ENCODE measurements at regions not wholly inside any gene's neighbourhood (a gene's known extent, or its start where the extent isn't known, plus 50 kb on each side); places are given as distances from the start of the nearest gene placed in this dataset.
"Not testable (repeated sequence)": the region's sequence is repeated elsewhere in the genome, so short reads cannot be mapped to it uniquely, and the experiment has no call there.

- DNase-seq = no peak
Measured at GRCh38 chr13:62251734-62252133, 836.1 kb upstream of the PCDH20 start.

DNA sequence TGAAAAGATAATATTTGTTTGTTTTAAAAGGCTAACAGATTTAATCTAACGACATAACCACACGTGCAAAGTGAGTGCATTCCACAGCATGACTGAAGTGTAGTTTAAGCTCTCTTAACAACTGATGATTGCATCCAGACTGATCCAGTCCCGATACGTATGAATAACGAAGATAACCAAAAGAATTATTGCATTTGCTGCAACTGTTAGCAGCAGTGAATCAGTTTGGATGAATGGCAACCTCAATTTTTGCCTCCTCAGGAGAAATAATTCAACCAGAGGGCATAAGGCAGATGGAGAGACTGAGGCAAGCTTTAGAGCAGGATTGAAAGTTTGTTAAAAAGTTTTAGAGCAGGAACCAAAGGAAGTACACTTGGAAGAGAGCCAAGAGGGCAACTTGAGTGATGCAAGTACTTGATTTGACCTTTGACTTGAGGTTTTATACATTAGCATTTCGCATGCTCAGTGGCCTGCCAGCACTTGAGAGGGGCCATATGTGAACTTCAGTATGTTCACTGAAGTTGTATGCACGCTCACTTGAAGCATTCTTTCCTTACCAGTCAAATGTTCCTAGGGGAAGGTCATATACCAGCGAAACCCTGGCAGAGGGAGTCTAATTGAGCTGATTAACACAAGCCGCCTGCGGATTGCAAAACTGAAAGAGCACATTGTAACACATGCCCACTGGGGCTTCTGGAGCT is 835.0 kb upstream of the PCDH20 start:
- DNase-seq = no peak

GRCh38 chr13:62246581-62246980 is 830.9 kb upstream of the PCDH20 start:
- DNase-seq = no peak

DNA sequence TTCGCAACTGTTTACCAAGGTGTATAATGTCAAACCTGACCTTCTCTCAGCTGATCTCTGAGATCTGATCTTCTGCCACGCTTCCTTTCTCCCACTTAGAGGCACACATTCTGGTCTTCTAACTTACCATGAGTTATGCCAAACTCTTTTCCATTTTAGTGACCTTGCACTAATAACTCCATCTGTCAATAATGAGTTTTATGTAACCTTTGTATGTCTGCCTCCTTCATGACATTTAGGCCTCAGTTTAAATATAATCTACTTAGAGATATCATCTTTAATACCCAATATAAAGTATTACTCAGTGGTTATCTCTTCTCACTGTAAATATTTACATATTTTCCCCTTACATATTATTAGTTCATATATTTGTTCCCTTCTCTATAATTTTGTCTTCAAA is 827.5 kb upstream of the PCDH20 start:
- no peak for DNase-seq

DNA sequence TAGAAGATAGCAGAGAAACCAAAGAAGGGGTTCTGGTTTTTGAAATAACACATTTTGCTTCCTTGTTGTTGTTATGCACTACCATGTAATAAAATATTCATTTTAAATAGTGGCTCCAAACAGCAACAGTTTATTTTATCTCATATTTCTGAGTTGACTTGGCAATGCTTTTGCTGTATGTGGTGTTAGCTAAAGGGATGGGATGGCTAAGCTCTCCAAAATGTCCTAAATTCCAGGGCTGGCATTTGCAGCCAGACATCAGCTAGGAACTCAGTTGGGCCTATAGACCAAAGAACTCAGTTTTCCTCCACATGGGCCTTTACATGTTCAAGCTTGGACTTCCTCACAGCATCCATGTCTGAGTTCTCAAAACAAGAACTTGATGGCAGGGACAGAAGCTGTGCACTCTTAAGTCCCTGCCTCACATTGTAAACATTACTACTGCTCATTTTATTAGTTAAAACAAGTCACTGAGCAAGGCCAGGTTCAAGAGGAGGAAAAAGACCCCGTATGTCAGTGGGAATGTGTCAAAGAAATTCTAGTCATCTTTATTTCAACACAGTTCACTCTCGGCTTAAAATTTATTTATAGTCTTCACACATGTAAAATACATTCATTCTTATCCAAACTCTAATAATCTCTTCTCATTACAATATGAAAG is 819.3 kb upstream of the PCDH20 start:
- DNase-seq = no peak

GRCh38 chr13:62210951-62211350 is 795.3 kb upstream of the PCDH20 start:
- no peak for DNase-seq

DNA sequence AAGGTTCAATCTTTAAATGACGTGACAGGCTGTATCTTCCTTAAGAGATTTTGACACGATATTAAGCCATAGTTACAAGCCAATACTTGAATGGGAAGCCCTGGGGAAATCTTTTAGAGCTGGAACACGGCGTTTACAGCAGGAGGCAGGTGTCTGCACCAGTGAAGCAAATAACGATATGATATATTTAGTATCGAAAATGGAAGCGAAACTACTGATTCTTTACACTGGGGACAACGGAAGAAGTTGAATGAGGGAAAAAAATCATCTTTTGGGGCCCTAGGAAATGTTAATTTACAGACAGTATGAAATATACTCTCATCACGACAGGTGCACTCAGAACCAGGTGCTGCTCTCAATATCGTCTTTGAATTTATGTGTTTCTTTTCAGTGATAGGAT is 793.9 kb upstream of the PCDH20 start:
- DNase-seq = no peak

- DNase-seq = no peak
Measured at GRCh38 chr13:62207388-62207787, 791.7 kb upstream of the PCDH20 start.

DNA sequence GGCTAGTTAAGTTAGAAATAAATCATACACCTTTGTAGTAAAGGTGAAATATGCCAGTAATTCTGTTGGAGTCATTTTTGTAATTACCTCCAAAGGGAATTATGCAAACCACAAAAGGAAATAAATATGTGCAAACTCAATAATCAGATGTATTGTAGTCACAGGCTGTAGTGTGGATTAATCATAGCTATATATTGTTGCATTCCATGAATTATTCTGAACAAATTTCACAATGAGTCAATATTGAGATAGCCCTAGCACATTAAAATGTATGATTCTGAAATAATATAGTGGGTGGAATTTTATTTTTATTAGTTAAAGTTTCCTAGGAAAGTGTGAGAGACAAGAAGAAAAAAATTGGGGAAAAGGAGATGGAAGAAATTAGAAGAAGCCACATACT is 790.5 kb upstream of the PCDH20 start:
- no peak for DNase-seq

GRCh38 chr13:62205273-62205672 is 789.6 kb upstream of the PCDH20 start:
- DNase-seq = no peak

- DNase-seq = no peak
Measured at GRCh38 chr13:62194371-62194770, 778.7 kb upstream of the PCDH20 start.

DNA sequence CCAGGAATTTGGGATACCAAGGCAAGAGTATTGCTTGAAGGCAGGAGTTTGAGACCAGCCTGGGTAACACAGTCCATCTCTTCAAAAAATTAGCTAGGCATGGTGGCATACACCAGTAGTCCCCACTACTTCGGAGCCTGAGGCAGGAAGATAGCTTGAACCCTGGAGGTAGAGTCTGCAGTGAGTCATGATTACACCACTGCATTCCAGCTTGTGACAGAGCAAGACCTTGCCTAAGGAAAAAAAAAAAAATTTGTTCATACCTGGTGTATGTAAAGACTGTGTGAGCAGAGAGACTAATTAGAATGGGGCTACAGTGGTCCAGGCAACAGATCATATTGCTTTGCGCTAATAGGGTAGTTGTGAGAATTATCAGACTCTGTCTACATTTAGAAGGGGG is 778.3 kb upstream of the PCDH20 start:
- no peak for DNase-seq

DNA sequence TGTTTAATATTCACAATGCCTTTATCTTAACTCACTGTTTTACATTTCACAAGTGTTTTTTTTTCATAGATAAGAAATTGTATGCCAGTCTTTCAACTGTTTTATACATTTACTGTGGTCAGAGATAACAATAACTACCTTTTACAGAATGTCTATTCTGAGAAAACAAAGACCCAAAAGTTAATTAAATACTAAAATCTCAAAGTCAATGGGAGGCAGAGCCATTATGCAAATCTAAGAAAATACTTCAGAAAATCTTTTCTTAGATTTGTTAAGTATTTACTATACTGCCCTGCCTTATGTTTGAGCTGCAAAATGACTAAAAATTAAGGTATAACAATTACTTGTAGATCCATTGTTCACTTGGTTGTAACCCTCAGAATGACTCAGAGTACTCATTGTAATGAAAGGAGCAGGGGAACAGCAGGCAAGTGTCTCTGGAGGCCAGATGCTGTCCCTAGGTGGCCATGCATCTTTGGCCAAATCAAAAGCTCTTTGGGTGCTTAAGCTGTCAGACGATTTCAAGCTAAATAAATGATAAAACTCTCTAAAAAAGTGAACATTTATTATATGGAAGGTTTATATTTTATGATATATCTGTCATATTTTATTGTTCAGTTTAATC is 770.1 kb upstream of the PCDH20 start:
- no peak for DNase-seq

- no peak for DNase-seq
Measured at GRCh38 chr13:62176051-62176450, 760.4 kb upstream of the PCDH20 start.

- no peak for DNase-seq
Measured at GRCh38 chr13:62173958-62174357, 758.3 kb upstream of the PCDH20 start.

GRCh38 chr13:62171697-62172096 is 756.0 kb upstream of the PCDH20 start:
- DNase-seq = no peak

DNA sequence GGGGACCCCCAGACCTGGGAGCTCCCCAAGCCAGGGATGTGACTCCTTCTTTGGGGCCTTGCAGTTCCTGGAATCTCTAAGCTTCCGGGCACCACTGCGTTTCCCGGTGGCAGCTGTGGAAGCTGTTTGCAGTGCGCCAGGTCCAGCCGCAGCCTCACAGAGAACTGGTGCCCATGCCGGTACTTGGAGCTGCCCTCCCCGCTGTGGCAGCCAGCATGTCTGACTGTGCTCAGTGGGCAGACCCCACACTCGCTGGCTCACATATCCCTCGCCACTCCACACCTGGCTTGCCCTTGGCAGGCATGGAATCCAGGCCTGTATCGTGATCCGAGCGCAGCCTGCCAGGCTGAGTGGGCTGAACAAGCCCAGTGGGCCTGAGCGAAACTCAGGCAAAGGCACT is 753.2 kb upstream of the PCDH20 start:
- DNase-seq = no peak

DNA sequence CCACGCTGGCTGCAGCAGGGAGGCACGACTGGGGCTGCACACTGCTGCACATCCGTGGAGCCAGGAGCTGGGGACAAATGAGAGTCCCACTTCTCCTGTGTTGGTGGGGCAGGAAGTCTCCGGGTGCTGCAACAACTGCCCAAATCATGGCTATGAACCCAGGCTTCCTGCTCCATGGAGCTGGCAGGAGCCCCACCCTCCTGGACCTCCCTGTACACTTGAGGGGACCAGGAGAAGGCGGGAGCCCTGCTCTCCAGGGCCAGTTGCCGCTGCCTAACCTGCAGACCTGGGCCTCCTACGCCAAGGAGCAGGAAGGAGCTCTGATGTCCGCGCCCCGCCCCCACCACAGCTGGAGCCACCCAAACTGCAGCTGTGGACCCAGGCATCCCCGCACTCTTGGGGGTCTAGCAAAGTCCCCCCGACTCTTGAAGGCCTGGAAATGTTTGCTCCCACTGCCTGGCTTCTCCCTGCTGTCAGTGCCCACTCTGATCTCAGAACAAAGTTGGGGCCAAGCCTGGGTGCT is 752.1 kb upstream of the PCDH20 start:
- no peak for DNase-seq

DNA sequence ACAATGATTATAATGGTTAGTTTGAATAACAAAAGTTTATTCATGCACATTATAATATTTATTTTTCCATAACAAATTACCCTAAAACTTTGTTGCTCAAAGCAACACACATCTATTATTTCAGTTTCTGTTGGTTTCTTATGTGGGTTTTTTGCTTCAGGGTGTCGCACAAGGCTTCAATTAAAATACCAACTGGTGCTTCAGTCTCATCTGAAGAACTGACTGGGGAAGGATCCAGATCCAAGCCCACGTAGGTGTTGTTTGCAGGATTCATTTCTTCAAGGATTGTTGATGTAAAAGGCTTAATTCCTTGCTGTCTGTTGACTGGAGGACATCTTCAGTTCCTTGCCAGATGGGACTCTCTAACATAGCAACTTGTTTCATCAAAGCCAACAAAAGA is 747.2 kb upstream of the PCDH20 start:
- no peak for DNase-seq

DNA sequence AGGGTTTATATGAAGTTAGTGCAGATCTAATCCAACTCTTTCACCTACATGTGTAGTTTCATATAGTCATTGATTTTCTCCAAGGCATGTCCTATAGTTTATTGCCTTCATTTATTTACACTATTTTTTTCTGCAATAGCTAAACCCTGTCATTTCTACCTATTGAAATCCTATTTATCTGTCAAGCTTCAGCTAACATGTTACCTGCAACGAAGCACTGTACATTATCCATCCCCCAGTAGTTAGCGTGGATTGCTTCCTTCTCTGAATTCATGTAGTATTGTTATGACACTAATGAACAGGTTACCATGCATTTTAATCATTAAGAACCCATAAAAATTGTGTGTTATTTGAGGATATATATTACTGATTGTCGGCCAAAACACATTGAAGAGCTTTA is 742.9 kb upstream of the PCDH20 start:
- no peak for DNase-seq

DNA sequence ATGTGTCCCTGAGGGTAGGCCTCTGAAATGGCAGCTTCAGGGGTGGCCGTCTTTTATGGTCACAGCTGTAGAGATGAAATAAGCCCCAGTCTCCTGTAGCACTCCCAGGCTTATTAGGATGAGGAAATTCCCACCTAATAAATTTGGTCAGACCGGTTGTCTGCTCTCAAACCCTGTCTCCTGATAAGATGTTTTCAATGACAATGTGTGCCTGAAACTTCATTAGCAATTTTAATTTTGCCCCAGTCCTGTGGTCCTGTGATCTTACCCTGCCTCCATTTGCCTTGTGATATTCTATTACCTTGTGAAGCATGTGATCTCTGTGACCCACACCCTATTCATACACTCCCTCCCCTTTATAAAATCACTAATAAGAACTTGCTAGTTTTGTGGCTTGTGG is 736.1 kb upstream of the PCDH20 start:
- not testable (repeated sequence) for DNase-seq

DNA sequence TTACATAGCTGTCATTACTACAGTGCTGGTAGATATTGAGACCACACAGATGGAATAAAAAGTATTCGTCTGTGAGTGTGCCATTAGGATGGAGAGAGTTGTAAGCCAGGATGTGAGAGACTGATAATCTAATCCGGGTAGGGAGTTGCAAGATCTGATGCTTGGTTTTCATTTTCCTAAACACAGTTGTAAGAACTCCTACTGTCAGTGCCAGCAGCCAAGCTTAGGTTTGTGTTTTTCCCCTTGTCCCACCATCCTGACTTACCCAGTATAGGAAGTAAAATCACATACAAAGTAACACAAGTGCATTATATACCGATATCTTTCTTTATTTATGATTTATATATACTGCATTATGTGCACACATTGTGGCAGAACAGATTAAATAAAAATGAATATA is 726.4 kb upstream of the PCDH20 start:
- DNase-seq = no peak

DNA sequence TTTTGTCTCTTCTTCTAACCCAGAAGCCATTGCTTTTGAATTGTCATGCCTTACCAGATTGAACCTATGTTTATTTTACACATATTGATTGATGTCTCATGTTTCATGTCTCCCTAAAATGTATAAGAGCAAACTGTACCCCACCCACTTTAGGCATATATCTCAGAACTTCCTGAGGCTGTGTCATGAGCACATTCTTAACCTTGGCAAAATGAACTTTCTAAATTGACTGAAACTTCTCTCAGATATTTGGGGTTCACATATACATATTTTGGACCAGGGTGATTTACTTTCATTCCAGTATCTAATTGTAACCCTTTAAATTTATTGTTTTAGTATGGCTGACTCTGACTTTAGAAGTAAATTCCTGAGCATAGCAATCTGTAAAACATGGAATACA is 723.9 kb upstream of the PCDH20 start:
- no peak for DNase-seq
